KMS-11 (cell line): ENCODE measurements at regions not wholly inside any gene's neighbourhood (a gene's known extent, or its start where the extent isn't known, plus 50 kb on each side); places are given as distances from the start of the nearest gene placed in this dataset.

Source experiments
- H2AFZ ChIP-seq: fragments of 200-600 bp; sonication (generic); 2 replicates; pipeline ENCODE4 v1.6.1; 2016; ENCODE audit warnings: antibody characterized with exemption, mixed run types, low read depth
- H3K27ac ChIP-seq: fragments of 200-600 bp; sonication (generic); 2 replicates; pipeline ENCODE4 v1.6.1; 2016; ENCODE audit warnings: mild to moderate bottlenecking, mixed run types
- H3K27me3 ChIP-seq: fragments of 200-600 bp; sonication (generic); 2 replicates; pipeline ENCODE4 v1.6.1; 2017; ENCODE audit warnings: mild to moderate bottlenecking, low read depth, mixed run types, moderate library complexity; ENCODE audit not compliant: insufficient read depth
- H3K36me3 ChIP-seq: fragments of 200-600 bp; sonication (generic); 2 replicates; pipeline ENCODE4 v1.6.1; 2017; ENCODE audit warnings: mild to moderate bottlenecking, mixed run types; ENCODE audit not compliant: insufficient read depth
- H3K4me1 ChIP-seq: fragments of 200-600 bp; sonication (generic); 2 replicates; pipeline ENCODE4 v1.6.1; 2016; ENCODE audit warnings: mild to moderate bottlenecking, low read depth, mixed run types; ENCODE audit not compliant: poor library complexity, severe bottlenecking
- H3K4me2 ChIP-seq: fragments of 200-600 bp; sonication (generic); 2 replicates; pipeline ENCODE4 v1.7.0; 2016; ENCODE audit warnings: mild to moderate bottlenecking, mixed run types
- H3K4me3 ChIP-seq: fragments of 200-600 bp; sonication (generic); IDR thresholded peaks from 2 replicates; pipeline ENCODE4 v1.6.1; 2017; ENCODE audit warnings: low read depth, low read length, mixed read lengths; ENCODE audit not compliant: insufficient read depth
- H3K79me2 ChIP-seq: fragments of 200-600 bp; sonication (generic); 2 replicates; pipeline ENCODE4 v1.6.1; 2016; ENCODE audit warnings: low read depth, mixed run types; ENCODE audit not compliant: insufficient read depth
- H3K9ac ChIP-seq: fragments of 200-600 bp; sonication (generic); 2 replicates; pipeline ENCODE4 v1.6.1; 2016; ENCODE audit warnings: mild to moderate bottlenecking, mixed run types
- H4K20me1 ChIP-seq: fragments of 200-600 bp; sonication (generic); 2 replicates; pipeline ENCODE4 v1.6.1; 2016; ENCODE audit warnings: mild to moderate bottlenecking, mixed run types; ENCODE audit not compliant: insufficient read depth
- CTCF ChIP-seq: fragments of 200-600 bp; sonication (generic); conservative IDR thresholded peaks from 2 replicates; pipeline ENCODE4 v1.6.1; 2017; ENCODE audit warnings: low read depth, mild to moderate bottlenecking, antibody characterized with exemption, low read length, moderate library complexity, mixed read lengths

GRCh38 chrX:42109428-42109827, 186.1 kb upstream of the CASK start:
- H3K4me3 ChIP-seq = no peak overlapping the region
- H3K79me2 ChIP-seq = no peaks in the 10 kb centered on the region
- H3K27ac ChIP-seq = no peak overlapping the region
- H2AFZ ChIP-seq = no peak overlapping the region
- no peak for TF ChIP-seq CTCF
- no peaks in the 10 kb centered on the region for H3K36me3 ChIP-seq
- H3K9ac ChIP-seq = no peak overlapping the region
- H3K4me1 ChIP-seq = peaks cover 7% of the 10 kb centered on the region
- no peaks in the 10 kb centered on the region for H4K20me1 ChIP-seq
- no peak overlapping the region for H3K4me2 ChIP-seq
- H3K27me3 ChIP-seq = no peaks in the 10 kb centered on the region

GRCh38 chrX:42107495-42108488, 184.4 kb upstream of the CASK start:
- Histone ChIP-seq H3K4me2 (no peak overlapping the region), H4K20me1 (no peaks in the 10 kb centered on the region), H3K27me3 (no peaks in the 10 kb centered on the region), H3K79me2 (no peaks in the 10 kb centered on the region), H3K9ac (no peak overlapping the region), H3K27ac (no peak overlapping the region), H3K4me3 (no peak overlapping the region), H3K4me1 (peaks cover 7% of the 10 kb centered on the region), H3K36me3 (no peaks in the 10 kb centered on the region), H2AFZ (no peak overlapping the region)
- no peak for TF ChIP-seq CTCF

DNA sequence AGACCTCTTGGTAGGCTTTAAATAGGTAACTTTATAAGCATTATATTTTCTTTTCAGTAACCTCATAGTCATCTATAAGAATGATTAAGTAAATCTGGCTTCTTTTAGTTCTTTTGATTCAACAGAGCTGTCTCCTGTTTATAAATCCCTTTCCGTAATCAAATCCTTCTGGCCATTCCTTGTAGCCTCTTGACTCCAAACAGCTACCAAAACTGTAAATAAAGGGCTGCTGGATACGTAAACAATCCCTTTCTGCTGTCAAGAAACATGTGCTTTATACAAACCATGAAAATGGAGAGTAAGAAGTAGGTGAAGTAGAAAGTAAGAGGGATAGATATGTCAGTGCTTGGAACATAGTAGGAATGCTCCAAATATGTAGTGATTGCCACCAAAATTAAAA, 183.2 kb upstream of the CASK start:
- Histone ChIP-seq H3K4me2 (no peak overlapping the region), H3K4me3 (no peak overlapping the region), H2AFZ (no peak overlapping the region), H3K27me3 (no peaks in the 10 kb centered on the region), H3K9ac (no peak overlapping the region), H3K79me2 (no peaks in the 10 kb centered on the region), H3K36me3 (no peaks in the 10 kb centered on the region), H3K4me1 (peaks cover 7% of the 10 kb centered on the region), H3K27ac (no peak overlapping the region), H4K20me1 (no peaks in the 10 kb centered on the region)
- TF ChIP-seq CTCF = no peak

DNA sequence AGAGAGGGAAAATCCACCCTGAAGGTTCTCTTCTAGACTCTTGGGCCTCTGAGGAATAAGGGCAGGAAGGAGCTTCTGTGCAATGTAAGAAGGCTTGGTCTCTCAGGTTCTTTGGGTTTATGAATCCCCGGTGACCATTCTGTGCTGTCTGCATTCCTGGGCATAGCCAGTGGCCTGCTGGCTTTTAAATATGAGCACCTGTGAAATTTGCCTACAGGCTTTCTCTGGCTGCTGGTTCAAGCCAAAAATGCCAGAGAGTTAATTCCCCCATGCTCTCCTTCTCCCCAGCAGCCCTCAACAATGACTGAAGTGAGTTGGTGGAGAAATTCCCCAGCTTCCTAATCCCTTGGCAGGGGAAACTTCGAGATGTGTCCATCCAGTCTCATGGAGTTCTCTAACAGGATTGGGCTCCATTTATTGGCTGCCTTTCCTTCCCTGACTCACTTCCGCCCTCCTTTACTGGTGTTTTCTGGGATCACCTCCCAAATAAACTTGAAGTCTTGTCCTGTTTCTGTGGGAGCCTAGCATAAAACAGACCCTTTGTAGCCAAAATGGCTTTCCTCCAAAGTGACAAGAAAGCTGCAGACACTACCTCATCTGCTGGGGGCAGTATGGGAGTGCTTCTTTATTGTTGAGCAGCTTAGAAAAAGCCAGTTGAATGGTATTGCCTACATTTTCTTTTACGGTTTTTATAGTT, 179.4 kb upstream of the CASK start:
- no peak overlapping the region for H3K9ac ChIP-seq
- H3K4me2 ChIP-seq = no peak overlapping the region
- no peaks in the 10 kb centered on the region for H3K79me2 ChIP-seq
- no peak for TF ChIP-seq CTCF
- no peaks in the 10 kb centered on the region for H3K4me1 ChIP-seq
- H3K36me3 ChIP-seq = no peaks in the 10 kb centered on the region
- H3K27ac ChIP-seq = no peak overlapping the region
- H2AFZ ChIP-seq = no peak overlapping the region
- no peaks in the 10 kb centered on the region for H4K20me1 ChIP-seq
- no peaks in the 10 kb centered on the region for H3K27me3 ChIP-seq
- no peak overlapping the region for H3K4me3 ChIP-seq
